PFSK-1 (cell line): ENCODE measurements at regions not wholly inside any gene's neighbourhood (a gene's known extent, or its start where the extent isn't known, plus 50 kb on each side); places are given as distances from the start of the nearest gene placed in this dataset.

Source experiments
- FOXP2 ChIP-seq: optimal IDR thresholded peaks from 2 replicates; pipeline ENCODE3; 2011; ENCODE audit warnings: borderline replicate concordance, control low read depth, inconsistent platforms; ENCODE audit not compliant: insufficient read depth; ENCODE audit errors: extremely low read length, extremely low read depth
- POLR2AphosphoS5 ChIP-seq: IDR thresholded peaks from 2 replicates; pipeline ENCODE4 v1.6.1; 2012; ENCODE audit warnings: low read depth, mild to moderate bottlenecking, control low read depth, low read length, moderate library complexity
- SIN3A ChIP-seq: IDR thresholded peaks from 2 replicates; pipeline ENCODE4 v1.6.1; 2012; ENCODE audit warnings: mild to moderate bottlenecking, low read length, moderate library complexity, borderline replicate concordance; ENCODE audit not compliant: insufficient read depth
- TAF1 ChIP-seq: IDR thresholded peaks from 2 replicates; pipeline ENCODE4 v1.6.1; 2012; ENCODE audit warnings: low read length, control low read depth, borderline replicate concordance; ENCODE audit not compliant: insufficient read depth
- TF ChIP-seq, protein P1 (sequence below), 2 experiments: IDR thresholded peaks; 2 replicates each; pipeline versions ENCODE4 v1.6.1 to v1.8.0; 2011 to 2012; ENCODE audit warnings: low read depth in 2 of 2, low read length in 2 of 2, control low read depth in 1 of 2, inconsistent platforms in 1 of 2, mild to moderate bottlenecking in 1 of 2, moderate library complexity in 1 of 2; ENCODE audit not compliant: insufficient read depth in 1 of 2

DNA sequence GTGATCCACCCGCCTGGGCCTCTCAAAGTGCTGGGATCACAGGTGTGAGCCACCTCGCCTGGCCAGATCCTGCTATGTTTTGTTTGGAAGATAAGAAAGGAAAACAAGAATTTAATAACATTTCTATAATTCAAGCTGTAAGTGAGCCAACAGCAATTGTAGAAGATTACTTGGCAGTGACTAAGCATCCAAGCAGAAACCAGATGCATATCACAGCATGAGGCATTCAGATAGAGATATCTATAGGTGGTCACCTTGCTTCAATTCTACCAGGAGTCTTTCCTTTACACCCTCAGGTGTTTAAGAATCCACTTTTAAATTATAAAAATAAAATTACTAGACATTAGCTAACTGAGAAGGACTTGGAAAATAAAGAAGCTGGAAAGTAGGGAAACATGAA lies 83.9 kb upstream of the ATF7IP start:
- no peak for TF ChIP-seq POLR2AphosphoS5
- TF ChIP-seq, protein P1, sequence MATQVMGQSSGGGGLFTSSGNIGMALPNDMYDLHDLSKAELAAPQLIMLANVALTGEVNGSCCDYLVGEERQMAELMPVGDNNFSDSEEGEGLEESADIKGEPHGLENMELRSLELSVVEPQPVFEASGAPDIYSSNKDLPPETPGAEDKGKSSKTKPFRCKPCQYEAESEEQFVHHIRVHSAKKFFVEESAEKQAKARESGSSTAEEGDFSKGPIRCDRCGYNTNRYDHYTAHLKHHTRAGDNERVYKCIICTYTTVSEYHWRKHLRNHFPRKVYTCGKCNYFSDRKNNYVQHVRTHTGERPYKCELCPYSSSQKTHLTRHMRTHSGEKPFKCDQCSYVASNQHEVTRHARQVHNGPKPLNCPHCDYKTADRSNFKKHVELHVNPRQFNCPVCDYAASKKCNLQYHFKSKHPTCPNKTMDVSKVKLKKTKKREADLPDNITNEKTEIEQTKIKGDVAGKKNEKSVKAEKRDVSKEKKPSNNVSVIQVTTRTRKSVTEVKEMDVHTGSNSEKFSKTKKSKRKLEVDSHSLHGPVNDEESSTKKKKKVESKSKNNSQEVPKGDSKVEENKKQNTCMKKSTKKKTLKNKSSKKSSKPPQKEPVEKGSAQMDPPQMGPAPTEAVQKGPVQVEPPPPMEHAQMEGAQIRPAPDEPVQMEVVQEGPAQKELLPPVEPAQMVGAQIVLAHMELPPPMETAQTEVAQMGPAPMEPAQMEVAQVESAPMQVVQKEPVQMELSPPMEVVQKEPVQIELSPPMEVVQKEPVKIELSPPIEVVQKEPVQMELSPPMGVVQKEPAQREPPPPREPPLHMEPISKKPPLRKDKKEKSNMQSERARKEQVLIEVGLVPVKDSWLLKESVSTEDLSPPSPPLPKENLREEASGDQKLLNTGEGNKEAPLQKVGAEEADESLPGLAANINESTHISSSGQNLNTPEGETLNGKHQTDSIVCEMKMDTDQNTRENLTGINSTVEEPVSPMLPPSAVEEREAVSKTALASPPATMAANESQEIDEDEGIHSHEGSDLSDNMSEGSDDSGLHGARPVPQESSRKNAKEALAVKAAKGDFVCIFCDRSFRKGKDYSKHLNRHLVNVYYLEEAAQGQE (IDR thresholded peaks at IDR 0.05; ENCODE audit: insufficient read depth in 1 of 2, low read depth in 2 of 2, low read length in 2 of 2): no peak
- no peak for TF ChIP-seq SIN3A
- no peak for TF ChIP-seq TAF1
- TF ChIP-seq FOXP2: no peak

DNA sequence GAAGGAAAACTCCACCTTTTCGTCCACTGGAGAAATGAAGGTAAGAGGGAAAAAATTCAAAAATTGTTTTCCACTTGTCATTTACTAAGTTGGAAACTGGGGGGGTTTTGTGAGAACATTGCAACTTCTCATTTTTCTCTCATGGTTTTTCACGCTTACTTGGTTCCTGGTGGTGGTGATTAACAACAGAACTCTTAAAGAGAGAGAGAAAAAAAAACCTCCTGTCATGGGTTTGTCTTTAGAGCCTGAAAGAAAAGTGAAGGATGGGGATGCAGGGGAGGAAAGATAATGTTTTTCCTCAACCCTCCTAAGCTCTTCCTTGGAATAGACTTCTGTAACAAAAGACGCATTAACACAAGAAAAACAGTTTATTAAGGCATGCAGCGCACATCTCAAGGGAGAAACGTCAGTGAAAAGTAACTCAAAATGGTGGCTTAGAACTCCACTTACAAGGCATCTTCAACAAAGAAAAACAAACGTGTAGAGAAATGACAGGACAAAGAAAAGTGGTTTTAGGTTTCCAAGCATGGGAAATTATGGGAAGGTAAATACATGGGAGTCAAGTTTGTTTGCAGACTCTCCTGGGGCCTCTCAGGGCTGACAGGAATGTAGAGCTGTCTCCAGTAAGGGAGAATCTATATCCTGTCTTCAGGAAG lies 81.9 kb upstream of the ATF7IP start:
- no peak for TF ChIP-seq FOXP2
- peak; percentile 22; the same call in 1 of the 2 replicates for TF ChIP-seq TAF1

DNA sequence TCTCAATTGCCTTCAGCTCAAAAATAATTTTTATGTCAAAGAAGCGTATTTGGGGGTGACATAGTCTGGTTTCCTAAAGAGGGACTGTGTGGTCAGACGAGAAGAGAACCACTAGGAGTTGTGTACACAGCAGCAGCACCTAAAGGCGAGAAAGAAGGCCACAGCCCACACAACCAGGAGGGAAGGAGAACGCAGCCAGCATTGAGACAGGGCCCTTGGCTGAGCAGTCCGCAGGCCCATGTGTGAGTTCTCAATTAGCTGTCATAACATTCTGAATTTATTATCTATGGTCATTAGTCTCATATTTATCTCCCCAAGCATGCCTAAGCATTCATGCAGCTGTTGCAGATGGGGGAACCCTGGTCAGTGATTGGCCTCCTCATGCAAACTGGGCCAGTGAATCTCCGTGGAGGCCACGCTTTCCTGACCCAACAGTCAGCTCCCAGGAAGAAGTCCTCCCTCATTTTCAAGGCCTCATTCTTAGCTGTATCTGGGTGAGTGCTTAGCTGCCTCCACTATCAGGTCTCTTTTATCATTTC lies 81.2 kb upstream of the ATF7IP start:
- no peak for TF ChIP-seq SIN3A
- TF ChIP-seq FOXP2: peak; percentile 40
- TF ChIP-seq, protein P1 (IDR thresholded peaks at IDR 0.05; ENCODE audit: insufficient read depth in 1 of 2, low read depth in 2 of 2, low read length in 2 of 2): no peak
- no peak for TF ChIP-seq POLR2AphosphoS5
- no peak for TF ChIP-seq TAF1

DNA sequence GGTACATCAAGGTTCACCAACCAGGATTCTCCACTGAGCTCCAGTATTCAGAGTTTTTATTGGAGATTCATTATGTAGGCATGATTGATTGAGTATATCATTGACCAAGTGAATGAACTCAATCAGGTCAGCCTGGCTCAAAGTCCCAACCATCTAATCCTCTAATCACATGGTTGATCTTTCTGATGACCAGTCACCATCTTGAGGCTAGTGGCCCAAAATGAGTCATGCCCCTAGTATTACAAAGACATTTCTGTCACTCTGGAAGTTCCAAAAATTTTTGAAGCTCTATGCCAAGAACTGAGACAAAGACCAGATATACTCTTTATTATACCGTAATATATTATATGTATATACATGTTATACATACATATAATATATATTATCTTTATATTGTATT lies 75.9 kb upstream of the ATF7IP start:
- TF ChIP-seq, protein P1 (IDR thresholded peaks at IDR 0.05; ENCODE audit: insufficient read depth in 1 of 2, low read depth in 2 of 2, low read length in 2 of 2): no peak
- no peak for TF ChIP-seq TAF1

DNA sequence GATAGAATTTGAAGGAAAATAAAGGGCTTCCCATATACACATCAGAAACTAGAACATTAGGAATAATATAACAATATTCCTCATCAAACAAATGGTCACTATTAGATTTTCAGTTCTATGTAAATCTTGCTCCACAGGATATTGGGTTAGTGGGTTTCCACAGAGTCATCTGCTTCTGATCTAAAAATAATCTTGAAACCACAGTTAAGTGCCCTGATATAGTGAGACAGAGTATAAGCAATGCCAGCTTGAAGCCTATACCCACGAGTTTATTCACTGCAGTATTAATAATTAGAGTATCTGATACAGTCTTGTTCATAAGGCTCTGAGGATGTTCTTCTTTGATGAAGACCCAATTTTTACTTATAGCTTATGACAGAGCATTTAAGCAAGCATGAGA lies 74.5 kb upstream of the ATF7IP start:
- TF ChIP-seq TAF1 (no peak), FOXP2 (no peak), POLR2AphosphoS5 (no peak), SIN3A (no peak)
- TF ChIP-seq, protein P1 (IDR thresholded peaks at IDR 0.05; ENCODE audit: insufficient read depth in 1 of 2, low read depth in 2 of 2, low read length in 2 of 2): no peak
